ENCODE measurements at regions not wholly inside any gene's neighbourhood (a gene's known extent, or its start where the extent isn't known, plus 50 kb on each side); places are given as distances from the start of the nearest gene placed in this dataset.

GRCh38 chr13:105262579-105262978 lies 1272.9 kb downstream of the EFNB2 start:
- H3K9ac ChIP-seq (ENCODE audit: insufficient read length, low read depth), result no peak overlapping the region
- TF ChIP-seq YY1 (IDR thresholded peaks at IDR 0.05; ENCODE audit: insufficient read depth, insufficient read length) (no peak), SUZ12 (IDR thresholded peaks at IDR 0.05; ENCODE audit: extremely low read depth, insufficient read depth, insufficient read length) (no peak), ZNF274 (IDR thresholded peaks at IDR 0.05; ENCODE audit: low read depth, low read length) (no peak)

GRCh38 chr13:105259426-105259825 lies 1276.0 kb downstream of the EFNB2 start:
- no peak for DNase-seq (ENCODE audit: low read depth, low spot score)
- no peak for TF ChIP-seq SUZ12 (IDR thresholded peaks at IDR 0.05; ENCODE audit: extremely low read depth, insufficient read depth, insufficient read length)
- no peak for TF ChIP-seq YY1 (IDR thresholded peaks at IDR 0.05; ENCODE audit: insufficient read depth, insufficient read length)
- TF ChIP-seq ZNF274 (IDR thresholded peaks at IDR 0.05; ENCODE audit: low read depth, low read length), result no peak
- H3K4me3 ChIP-seq (ENCODE audit: insufficient read length, low read depth), result no peak overlapping the region
- H3K4me1 ChIP-seq (ENCODE audit: insufficient read depth, insufficient read length), result no peaks in the 10 kb centered on the region
- H3K36me3 ChIP-seq (ENCODE audit: insufficient read depth, insufficient read length, low read length), result no peaks in the 10 kb centered on the region
- H3K9me3 ChIP-seq (ENCODE audit: insufficient read depth, low read length), result no peaks in the 10 kb centered on the region
- H3K27me3 ChIP-seq (ENCODE audit: insufficient read depth, insufficient read length), result no peaks in the 10 kb centered on the region
- no peak overlapping the region for H3K9ac ChIP-seq (ENCODE audit: insufficient read length, low read depth)

More at GRCh38 chr13:105262579-105262978, 1272.9 kb downstream of the EFNB2 start:
- Histone ChIP-seq H3K9me3 (ENCODE audit: insufficient read depth, low read length) (no peaks in the 10 kb centered on the region), H3K4me1 (ENCODE audit: insufficient read depth, insufficient read length) (no peaks in the 10 kb centered on the region), H3K36me3 (ENCODE audit: insufficient read depth, insufficient read length, low read length) (no peaks in the 10 kb centered on the region), H3K4me3 (ENCODE audit: insufficient read length, low read depth) (no peak overlapping the region), H3K27me3 (ENCODE audit: insufficient read depth, insufficient read length) (no peaks in the 10 kb centered on the region)
- no peak for DNase-seq (ENCODE audit: low read depth, low spot score)

GRCh38 chr13:105255472-105255871 lies 1280.0 kb downstream of the EFNB2 start:
- Histone ChIP-seq H3K4me1 (ENCODE audit: insufficient read depth, insufficient read length) (no peaks in the 10 kb centered on the region), H3K27me3 (ENCODE audit: insufficient read depth, insufficient read length) (no peaks in the 10 kb centered on the region), H3K4me3 (ENCODE audit: insufficient read length, low read depth) (no peak overlapping the region), H3K9ac (ENCODE audit: insufficient read length, low read depth) (no peak overlapping the region), H3K36me3 (ENCODE audit: insufficient read depth, insufficient read length, low read length) (no peaks in the 10 kb centered on the region), H3K9me3 (ENCODE audit: insufficient read depth, low read length) (no peaks in the 10 kb centered on the region)
- no peak for DNase-seq (ENCODE audit: low read depth, low spot score)
- TF ChIP-seq ZNF274 (IDR thresholded peaks at IDR 0.05; ENCODE audit: low read depth, low read length), result no peak
- no peak for TF ChIP-seq SUZ12 (IDR thresholded peaks at IDR 0.05; ENCODE audit: extremely low read depth, insufficient read depth, insufficient read length)
- no peak for TF ChIP-seq YY1 (IDR thresholded peaks at IDR 0.05; ENCODE audit: insufficient read depth, insufficient read length)

- Histone ChIP-seq H3K36me3 (ENCODE audit: insufficient read depth, insufficient read length, low read length) (no peaks in the 10 kb centered on the region), H3K27me3 (ENCODE audit: insufficient read depth, insufficient read length) (no peaks in the 10 kb centered on the region), H3K4me3 (ENCODE audit: insufficient read length, low read depth) (no peak overlapping the region), H3K4me1 (ENCODE audit: insufficient read depth, insufficient read length) (no peaks in the 10 kb centered on the region), H3K9ac (ENCODE audit: insufficient read length, low read depth) (no peak overlapping the region), H3K9me3 (ENCODE audit: insufficient read depth, low read length) (no peaks in the 10 kb centered on the region)
- no peak for TF ChIP-seq YY1 (IDR thresholded peaks at IDR 0.05; ENCODE audit: insufficient read depth, insufficient read length)
- no peak for TF ChIP-seq SUZ12 (IDR thresholded peaks at IDR 0.05; ENCODE audit: extremely low read depth, insufficient read depth, insufficient read length)
- no peak for TF ChIP-seq ZNF274 (IDR thresholded peaks at IDR 0.05; ENCODE audit: low read depth, low read length)
- no peak for DNase-seq (ENCODE audit: low read depth, low spot score)
Measured at GRCh38 chr13:105251293-105251692, 1284.2 kb downstream of the EFNB2 start.

- H3K9ac ChIP-seq (ENCODE audit: insufficient read length, low read depth), result no peak overlapping the region
- H3K4me3 ChIP-seq (ENCODE audit: insufficient read length, low read depth), result no peak overlapping the region
- H3K4me1 ChIP-seq (ENCODE audit: insufficient read depth, insufficient read length), result no peaks in the 10 kb centered on the region
- no peaks in the 10 kb centered on the region for H3K36me3 ChIP-seq (ENCODE audit: insufficient read depth, insufficient read length, low read length)
- H3K27me3 ChIP-seq (ENCODE audit: insufficient read depth, insufficient read length), result no peaks in the 10 kb centered on the region
- DNase-seq (ENCODE audit: low read depth, low spot score), result no peak
- TF ChIP-seq YY1 (IDR thresholded peaks at IDR 0.05; ENCODE audit: insufficient read depth, insufficient read length), result no peak
- TF ChIP-seq ZNF274 (IDR thresholded peaks at IDR 0.05; ENCODE audit: low read depth, low read length), result no peak
- TF ChIP-seq SUZ12 (IDR thresholded peaks at IDR 0.05; ENCODE audit: extremely low read depth, insufficient read depth, insufficient read length), result no peak
- no peaks in the 10 kb centered on the region for H3K9me3 ChIP-seq (ENCODE audit: insufficient read depth, low read length)
Measured at GRCh38 chr13:105247830-105248229, 1287.6 kb downstream of the EFNB2 start.

- TF ChIP-seq SUZ12 (IDR thresholded peaks at IDR 0.05; ENCODE audit: extremely low read depth, insufficient read depth, insufficient read length) (no peak), YY1 (IDR thresholded peaks at IDR 0.05; ENCODE audit: insufficient read depth, insufficient read length) (no peak), ZNF274 (IDR thresholded peaks at IDR 0.05; ENCODE audit: low read depth, low read length) (no peak)
- Histone ChIP-seq H3K9me3 (ENCODE audit: insufficient read depth, low read length) (no peaks in the 10 kb centered on the region), H3K27me3 (ENCODE audit: insufficient read depth, insufficient read length) (no peaks in the 10 kb centered on the region), H3K36me3 (ENCODE audit: insufficient read depth, insufficient read length, low read length) (no peaks in the 10 kb centered on the region), H3K4me1 (ENCODE audit: insufficient read depth, insufficient read length) (no peaks in the 10 kb centered on the region), H3K9ac (ENCODE audit: insufficient read length, low read depth) (no peak overlapping the region), H3K4me3 (ENCODE audit: insufficient read length, low read depth) (no peak overlapping the region)
- DNase-seq (ENCODE audit: low read depth, low spot score), result no peak
Measured at GRCh38 chr13:105240371-105240770, 1295.1 kb downstream of the EFNB2 start.

- Histone ChIP-seq H3K4me1 (ENCODE audit: insufficient read depth, insufficient read length) (no peaks in the 10 kb centered on the region), H3K4me3 (ENCODE audit: insufficient read length, low read depth) (no peak overlapping the region), H3K9me3 (ENCODE audit: insufficient read depth, low read length) (no peaks in the 10 kb centered on the region), H3K36me3 (ENCODE audit: insufficient read depth, insufficient read length, low read length) (no peaks in the 10 kb centered on the region), H3K27me3 (ENCODE audit: insufficient read depth, insufficient read length) (no peaks in the 10 kb centered on the region), H3K9ac (ENCODE audit: insufficient read length, low read depth) (no peak overlapping the region)
- no peak for DNase-seq (ENCODE audit: low read depth, low spot score)
- TF ChIP-seq SUZ12 (IDR thresholded peaks at IDR 0.05; ENCODE audit: extremely low read depth, insufficient read depth, insufficient read length), result no peak
Measured at GRCh38 chr13:105232439-105232838, 1303.0 kb downstream of the EFNB2 start.

GRCh38 chr13:105232006-105232405 lies 1303.5 kb downstream of the EFNB2 start:
- no peaks in the 10 kb centered on the region for H3K36me3 ChIP-seq (ENCODE audit: insufficient read depth, insufficient read length, low read length)
- H3K4me3 ChIP-seq (ENCODE audit: insufficient read length, low read depth), result no peak overlapping the region
- no peaks in the 10 kb centered on the region for H3K4me1 ChIP-seq (ENCODE audit: insufficient read depth, insufficient read length)
- H3K27me3 ChIP-seq (ENCODE audit: insufficient read depth, insufficient read length), result no peaks in the 10 kb centered on the region
- no peak for TF ChIP-seq SUZ12 (IDR thresholded peaks at IDR 0.05; ENCODE audit: extremely low read depth, insufficient read depth, insufficient read length)
- no peak for TF ChIP-seq YY1 (IDR thresholded peaks at IDR 0.05; ENCODE audit: insufficient read depth, insufficient read length)
- no peak for TF ChIP-seq ZNF274 (IDR thresholded peaks at IDR 0.05; ENCODE audit: low read depth, low read length)
- H3K9ac ChIP-seq (ENCODE audit: insufficient read length, low read depth), result no peak overlapping the region
- no peaks in the 10 kb centered on the region for H3K9me3 ChIP-seq (ENCODE audit: insufficient read depth, low read length)
- no peak for DNase-seq (ENCODE audit: low read depth, low spot score)
